Islet of Langerhans (tissue), 1 donor: ENCODE measurements at regions not wholly inside any gene's neighbourhood (a gene's known extent, or its start where the extent isn't known, plus 50 kb on each side); places are given as distances from the start of the nearest gene placed in this dataset.

ENCODE experiments used
- FAIRE-seq: peaks from one replicate; lab custom pipeline; 2011; peaks lifted over from hg19 to GRCh38; lab: Jason Lieb, UNC

DNA sequence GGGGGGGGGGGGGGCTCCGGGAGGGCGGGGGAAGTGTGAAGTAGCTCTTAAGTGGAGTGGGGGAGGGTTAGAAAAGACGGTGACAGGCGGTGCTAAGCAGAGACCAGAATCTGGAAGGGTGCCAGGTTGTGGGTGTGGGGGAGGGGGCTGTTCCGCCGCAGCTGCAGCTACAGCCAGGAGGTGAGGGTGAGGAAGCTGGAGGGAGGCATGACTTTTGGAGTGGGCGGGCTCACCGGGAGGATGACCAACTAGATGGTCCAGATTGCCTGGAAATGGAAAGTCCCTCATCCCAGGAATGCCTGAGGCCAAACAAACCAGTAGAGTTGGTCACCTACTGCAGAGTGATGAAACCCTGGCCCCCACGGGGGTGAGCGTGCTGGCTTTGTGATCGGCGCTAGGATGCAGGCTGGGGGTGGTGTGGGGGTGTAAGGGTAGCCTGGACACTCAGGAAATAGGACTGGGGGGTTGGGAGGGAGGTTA lies 158.1 kb upstream of the SHB start:
- FAIRE-seq, result no peak

DNA sequence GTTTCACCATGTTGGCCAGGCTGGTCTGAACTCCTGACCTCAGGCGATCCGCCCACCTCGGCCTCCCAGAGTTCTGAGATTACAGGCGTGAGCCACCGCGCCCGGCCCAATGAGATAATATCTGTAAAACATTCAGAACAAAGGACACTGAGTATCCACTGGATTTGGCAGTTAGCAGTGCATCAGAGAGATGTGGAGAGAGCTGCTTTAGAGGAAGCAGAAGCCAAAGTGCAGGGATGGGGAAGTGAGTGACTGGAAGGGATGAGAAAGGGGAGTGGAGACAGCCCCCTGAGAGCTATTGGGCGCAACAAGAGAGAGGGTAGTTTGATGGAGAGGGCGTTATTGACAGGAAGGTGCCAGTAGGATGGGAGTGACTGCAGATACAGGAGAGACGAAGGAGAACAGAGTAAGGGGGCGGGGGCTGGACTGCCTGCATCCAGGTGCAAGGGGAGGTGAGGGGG lies 157.5 kb upstream of the SHB start:
- no peak for FAIRE-seq

GRCh38 chr9:38224941-38225340 lies 155.9 kb upstream of the SHB start:
- no peak for FAIRE-seq

DNA sequence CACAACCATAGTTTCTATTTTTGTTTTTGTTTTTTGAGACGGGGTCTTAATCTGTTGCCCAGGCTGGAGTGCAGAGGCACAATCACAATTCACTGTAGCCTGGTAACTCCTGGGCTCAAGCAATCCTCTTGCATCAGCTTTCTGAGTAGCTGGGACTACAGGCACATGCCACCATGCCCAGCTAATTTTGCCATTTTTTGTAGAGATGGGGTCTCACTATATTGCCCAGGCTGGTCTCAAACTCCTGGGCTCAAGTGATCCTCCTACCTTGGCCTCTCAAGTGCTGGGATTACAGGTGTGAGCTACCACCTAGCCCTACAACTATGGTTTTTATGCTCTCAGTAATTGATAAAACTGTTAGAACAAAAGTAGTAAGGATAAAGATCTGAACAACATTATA lies 147.5 kb upstream of the SHB start:
- no peak for FAIRE-seq

DNA sequence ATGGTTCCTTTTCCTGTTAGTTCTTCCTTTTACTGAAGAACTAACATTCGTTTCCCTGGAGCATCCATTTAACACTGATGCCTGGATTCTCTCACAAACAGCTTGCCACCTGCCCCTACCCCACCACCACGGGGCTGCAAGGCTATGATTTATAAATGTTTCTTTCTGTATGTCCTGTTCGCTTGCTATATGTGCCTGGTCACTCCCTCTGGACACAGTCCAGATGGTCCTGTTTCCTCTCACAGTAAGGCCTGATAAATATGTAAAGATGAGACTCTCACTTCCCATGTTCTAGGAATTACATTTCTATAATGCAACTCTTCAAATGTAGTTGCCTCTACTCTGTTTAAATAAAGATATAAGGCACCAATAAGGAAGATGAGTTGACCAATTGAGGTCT lies 146.4 kb upstream of the SHB start:
- FAIRE-seq, result no peak

GRCh38 chr9:38214432-38214831 lies 145.4 kb upstream of the SHB start:
- FAIRE-seq, result no peak

- no peak for FAIRE-seq
Measured at GRCh38 chr9:38213631-38214299, 144.7 kb upstream of the SHB start.

GRCh38 chr9:38212016-38212415 lies 143.0 kb upstream of the SHB start:
- no peak for FAIRE-seq

GRCh38 chr9:38211002-38211401 lies 142.0 kb upstream of the SHB start:
- FAIRE-seq, result no peak

DNA sequence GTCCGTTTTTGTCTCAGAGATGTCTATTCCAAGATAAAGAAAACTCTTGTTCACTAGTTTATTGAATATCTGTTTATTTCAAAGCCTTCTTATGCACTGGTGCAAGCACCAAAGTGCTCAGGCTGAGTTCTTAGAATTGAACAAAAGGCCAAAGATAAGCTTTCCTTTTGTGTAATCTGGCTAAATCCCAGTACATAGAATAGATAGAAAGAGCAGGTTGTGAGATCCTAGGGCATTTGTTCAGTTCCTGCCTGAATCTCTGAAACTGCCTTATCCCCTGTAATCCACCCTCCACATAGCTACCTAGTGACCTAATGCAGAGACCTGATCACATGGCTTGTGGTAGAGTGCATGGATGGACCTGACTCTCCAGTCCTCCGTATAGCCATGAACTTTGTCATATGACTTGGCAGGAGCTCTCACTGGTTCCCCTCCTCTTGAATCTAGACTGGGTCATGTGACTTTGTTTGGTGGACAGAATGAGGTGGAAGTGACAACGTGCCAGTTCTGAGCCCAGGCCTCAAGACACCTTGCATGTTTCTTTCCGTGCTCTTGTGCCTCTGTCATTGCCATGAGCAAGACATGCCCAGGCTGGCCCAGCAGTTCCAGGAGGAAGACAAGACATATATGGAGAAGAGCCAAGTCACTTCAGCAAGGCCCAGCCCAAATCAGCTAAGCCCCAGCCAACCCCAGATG lies 139.3 kb upstream of the SHB start:
- FAIRE-seq, result no peak

- no peak for FAIRE-seq
Measured at GRCh38 chr9:38207247-38207778, 138.3 kb upstream of the SHB start.

DNA sequence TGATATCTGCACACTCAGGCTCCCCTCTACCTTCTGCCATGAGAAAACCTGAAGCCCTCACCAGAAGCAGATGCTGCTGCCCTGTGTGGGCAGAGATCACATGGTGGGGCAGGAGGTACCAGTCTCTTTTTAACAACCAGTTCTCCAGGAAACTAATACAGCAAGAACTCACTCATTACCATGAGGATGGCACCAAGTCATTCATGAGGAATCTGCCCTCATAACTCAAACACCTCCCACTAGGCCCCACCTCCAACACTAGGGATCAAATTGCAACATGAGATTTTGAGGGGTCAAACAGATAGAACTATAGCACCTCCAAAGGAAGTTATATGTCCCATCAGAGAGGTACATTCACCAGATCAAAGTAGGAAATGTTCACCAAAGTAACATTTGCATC lies 136.3 kb upstream of the SHB start:
- no peak for FAIRE-seq

DNA sequence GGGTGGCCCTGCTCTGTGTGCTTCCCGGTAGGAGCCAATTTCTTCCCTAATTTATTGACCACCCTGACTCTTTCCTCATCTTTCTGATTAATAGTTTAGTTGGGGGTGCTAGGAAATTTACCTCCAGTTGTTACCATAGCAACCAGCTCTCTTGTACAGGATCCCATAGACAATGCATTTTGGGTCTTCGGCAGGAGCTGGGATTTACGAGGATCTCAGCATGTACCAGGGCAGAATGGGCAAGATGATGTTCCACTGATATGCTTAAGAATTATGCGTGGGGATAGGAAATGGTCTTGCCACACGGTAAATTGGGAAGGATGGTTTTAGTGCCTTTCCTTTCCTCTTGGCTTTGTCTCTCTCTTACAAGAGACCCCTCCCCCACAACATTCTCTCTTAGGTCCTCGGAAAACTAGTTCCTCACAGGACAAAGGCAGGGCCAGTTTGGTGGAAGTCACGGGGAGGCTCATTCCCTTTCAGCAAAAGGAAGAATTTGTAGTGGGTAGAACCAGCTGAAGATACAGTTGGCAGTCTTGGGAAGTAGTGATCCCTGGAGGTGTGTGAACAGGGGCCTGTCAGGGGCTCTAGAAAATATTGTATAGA lies 133.4 kb upstream of the SHB start:
- FAIRE-seq, result no peak

DNA sequence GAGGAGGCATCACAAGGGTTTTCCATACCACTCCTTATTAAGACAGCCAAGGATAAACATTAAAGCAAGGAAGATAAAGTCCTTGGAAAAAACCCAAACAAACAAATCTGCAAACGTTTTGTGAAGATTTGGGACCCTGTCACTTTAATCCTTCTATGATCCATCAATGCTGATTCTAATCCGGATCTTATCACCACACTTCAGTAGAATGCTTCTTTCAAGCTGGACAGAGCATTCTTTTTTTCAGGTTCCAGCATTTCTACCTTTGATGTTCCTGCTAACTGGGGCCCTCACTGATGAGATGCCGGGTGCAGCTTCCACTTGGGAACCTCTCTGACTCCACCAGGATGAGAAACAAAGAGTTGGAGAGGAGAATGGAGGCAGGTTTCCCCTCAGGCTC lies 132.8 kb upstream of the SHB start:
- no peak for FAIRE-seq

DNA sequence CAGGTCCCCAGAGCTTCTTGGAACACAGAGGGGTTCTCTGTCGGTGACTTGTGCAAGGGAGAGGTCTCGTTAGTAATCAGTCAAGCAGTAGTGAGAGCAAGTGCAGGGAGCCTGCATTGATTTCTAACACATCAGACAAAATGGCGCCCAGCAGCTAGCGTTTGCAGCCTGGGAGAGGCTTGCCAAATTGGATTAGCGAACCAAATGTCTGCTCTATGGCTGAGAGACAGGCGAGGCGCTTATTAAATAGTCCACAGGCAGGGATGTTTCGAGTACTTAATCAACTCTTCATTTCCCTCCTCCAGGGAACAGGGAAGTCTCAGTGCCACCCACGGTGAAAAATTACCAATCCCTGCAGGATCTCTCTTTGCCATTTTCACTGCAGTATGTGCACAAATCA lies 131.4 kb upstream of the SHB start:
- FAIRE-seq, result no peak

DNA sequence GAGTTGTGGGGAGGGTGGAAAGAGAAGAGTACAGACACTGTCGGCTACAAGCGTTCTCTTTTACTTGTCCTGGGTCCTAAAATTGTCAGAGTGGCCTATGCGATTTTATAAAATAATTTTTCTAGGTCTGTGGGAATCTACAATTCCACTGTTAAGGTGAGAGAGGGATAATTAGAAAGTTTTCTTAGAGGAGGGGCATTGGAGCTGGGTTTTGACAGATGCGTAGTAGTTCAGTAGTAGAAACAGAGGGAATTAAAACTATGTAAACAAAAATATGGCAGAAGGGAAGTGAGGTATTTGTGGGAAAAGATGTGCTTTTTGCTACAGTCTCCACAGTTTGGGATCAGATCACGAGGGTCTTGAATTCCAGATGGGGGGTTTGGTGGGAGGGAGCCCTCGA lies 129.1 kb upstream of the SHB start:
- no peak for FAIRE-seq

DNA sequence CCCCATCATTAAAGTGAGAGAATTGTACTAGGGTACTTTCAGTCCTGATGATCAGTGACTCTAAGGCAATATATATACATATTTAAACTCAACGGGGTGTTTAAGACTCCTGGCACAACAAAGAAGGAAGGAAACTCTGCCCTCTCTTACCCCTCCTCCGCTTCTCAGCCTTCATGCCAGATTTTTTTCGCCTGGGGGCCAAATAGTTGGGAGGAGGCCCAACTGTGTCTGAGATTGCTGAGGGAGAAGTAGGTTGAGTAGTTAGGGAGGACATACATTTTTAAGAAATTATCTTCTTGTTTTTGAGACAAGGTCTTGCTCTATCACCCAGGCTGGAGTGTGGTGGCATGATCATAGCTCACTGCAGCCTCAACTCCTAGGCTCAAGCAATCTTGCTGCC lies 127.7 kb upstream of the SHB start:
- FAIRE-seq, result no peak

DNA sequence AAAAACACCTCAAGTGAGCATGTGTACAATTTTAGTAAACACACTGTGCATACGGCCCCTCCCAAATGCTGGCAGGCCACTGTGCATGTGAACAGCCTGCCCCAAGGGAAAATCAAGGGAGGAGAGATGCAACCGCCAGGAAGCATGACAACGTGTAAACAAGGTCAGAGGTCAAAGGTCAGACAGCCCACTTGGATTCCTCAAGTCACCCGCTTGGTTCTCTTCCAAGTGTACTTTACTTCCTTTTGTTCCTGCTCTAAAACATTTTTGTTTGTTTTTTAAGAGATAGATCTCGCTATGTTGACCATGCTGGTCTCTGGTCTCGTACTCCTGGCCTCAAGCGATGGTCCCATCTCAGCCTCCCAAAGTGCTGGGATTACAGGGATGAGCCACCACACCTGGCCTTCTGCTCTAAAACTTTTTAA lies 126.7 kb upstream of the SHB start:
- no peak for FAIRE-seq

- no peak for FAIRE-seq
Measured at GRCh38 chr9:38194870-38195269, 125.8 kb upstream of the SHB start.

DNA sequence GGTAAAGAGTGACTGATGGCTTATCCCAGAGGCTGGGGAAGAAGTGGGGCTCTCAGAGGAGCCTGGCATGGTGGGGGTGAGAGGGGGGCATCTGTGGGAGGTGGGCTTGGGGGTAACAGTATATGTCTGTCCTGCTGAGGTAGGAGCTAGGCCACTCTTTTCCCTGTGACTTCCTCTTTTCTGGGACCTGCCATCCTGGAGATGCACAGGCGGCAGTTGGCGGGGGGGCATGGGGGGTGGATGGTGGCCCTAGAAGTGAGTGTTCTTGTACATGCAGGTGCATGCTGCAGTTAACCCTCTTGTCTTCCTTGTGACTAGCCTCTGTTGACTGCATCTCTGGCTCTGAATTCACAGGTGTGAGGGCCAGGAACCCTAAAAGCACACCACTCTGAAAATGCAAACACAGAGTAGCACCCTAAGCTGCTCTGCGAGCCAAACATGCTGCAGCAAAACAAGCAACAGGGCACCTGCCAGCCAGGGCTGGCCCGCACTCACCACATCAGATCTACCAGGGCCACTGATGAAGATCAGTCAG lies 123.8 kb upstream of the SHB start:
- no peak for FAIRE-seq

DNA sequence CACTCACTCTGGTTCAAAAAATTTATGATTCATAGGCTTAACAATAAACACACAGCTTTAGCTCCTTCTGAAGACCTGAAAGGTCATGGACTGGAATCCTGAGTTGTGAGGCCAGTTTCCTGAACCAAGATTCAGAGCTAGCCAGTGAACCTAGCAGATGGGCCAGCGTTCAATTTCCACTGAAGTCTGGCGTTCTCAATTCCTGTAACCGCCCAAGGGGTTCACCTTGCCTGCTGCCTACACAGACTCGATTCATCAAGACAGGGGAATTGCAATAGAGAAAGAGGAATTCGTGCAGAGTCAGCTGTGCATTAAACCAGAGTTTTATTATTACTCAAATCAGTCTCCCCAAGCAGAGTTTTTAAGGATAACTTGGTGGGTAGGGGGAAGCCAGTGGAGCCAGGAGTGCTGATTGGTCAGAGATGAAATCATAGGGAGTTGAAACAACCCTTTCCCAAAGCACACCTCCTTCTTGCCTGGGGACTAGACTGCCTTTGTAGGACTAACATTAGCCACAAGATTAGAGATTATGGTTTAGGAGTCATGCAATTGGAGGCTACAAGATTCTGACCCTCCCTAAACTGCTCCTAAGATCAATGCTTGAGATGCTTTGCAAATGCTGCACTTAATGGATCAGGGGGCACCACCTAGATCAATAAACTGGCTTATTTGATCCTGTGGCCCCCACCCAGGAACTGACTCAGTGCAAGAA lies 117.5 kb upstream of the SHB start:
- FAIRE-seq, result no peak

DNA sequence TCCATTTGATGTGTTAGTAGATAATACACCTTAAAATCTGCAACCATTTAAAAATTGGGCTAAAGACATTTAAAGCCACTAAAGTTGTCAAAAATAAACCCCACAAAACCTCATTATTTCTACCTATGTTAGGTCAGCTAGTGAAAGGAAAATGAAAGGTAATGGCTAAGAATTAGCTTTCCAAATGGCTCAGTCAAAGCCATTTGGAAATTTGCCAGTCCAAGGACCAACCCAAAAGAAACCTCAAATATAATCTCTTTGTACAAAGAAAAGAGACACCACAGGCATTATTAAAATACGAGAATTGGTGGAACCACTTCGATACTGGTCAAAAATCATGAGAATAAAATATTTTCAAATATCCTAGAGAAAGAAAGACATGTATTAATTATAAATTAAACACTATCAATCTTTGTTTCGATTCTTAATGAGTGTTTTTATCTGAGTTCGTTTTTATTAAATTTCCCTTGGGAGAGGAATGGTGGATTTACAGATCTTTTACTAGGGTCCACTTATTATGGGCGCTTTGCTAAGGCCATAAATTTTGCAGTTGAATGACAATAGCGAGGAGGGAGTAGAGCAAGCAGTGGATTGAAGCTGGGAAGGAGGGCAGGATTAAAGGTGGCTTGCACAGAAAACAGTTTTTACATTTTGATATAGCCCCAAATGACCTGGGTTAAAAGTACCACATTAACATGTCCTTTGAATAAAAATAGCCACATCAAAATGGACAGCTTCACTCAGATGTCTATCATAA lies 116.8 kb upstream of the SHB start:
- FAIRE-seq, result no peak
